CD4-positive, alpha-beta T cell treated with Interleukin-12 subunit alpha and Interleukin-12 subunit beta, for 1 hour (primary cell): ENCODE measurements at regions not wholly inside any gene's neighbourhood (a gene's known extent, or its start where the extent isn't known, plus 50 kb on each side); places are given as distances from the start of the nearest gene placed in this dataset.

Experiments
- DNase-seq: peaks from one replicate; pipeline ENCODE4 v3.0.0-alpha.2; 2020

DNA sequence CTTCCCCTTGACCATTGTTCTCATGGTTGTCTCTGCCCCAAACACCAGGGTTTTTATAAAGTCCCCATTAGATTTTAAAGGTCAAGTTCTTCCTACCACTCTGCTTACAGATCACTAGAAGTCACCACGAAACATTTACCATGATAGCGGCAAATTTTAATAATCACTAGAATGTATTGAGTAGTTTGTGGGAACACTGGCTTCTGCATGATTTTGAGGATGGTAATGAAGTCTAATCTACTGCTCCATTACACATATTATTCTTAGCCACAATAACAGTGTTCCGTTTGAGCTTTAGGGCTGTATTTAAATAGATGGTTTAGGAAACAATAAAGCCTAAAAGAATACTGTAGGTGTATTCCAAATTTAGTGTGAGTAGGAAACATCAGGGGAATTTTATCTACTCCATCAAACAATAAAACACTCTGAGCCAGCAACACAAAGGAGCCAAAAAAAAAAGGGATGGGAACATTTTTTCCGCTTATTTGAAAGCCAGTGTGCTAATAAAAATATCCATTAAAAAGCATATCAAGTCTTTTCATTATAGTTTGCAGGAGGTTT lies 49.7 kb downstream of the KLF12 start:
- DNase-seq: no peak

DNA sequence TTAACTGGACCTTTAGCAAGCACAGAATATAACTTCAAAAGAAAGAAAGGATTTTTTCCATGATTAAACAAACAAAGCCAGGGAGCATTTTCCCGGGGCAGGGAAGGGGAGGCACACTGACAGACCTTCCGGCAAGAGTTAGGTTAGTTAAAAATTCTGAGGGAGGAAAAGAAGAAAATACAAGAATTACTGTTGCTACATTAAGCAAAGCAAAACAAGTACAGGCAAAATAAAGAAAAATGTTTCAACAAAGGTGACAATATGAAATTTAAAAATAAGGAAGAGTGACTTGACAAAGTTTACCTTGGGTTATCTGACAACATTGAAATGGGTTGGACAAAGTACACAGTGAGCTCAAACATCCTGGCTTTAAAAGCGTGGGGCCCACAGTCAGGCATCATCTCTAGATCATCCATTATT lies 51.5 kb downstream of the KLF12 start:
- DNase-seq: no peak

DNA sequence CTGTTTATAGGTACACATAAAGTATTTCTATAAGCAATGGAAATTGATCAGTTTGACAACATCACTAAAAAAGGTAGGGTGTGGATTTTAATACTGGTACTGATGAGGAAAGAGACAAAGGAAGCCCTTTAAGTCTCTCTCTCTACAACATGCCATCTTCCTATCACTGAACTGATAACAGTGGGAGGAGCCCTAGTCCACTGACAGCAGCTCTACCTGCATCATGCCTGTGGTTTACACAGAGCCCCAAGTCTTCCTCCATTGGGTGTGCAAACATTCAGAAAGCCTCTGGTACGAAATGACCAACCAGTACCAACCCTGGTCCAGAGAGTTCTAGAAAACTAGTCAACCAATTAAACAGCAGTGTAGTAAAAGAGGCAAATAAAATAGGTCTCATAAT lies 53.4 kb downstream of the KLF12 start:
- DNase-seq: peak; percentile 44

DNA sequence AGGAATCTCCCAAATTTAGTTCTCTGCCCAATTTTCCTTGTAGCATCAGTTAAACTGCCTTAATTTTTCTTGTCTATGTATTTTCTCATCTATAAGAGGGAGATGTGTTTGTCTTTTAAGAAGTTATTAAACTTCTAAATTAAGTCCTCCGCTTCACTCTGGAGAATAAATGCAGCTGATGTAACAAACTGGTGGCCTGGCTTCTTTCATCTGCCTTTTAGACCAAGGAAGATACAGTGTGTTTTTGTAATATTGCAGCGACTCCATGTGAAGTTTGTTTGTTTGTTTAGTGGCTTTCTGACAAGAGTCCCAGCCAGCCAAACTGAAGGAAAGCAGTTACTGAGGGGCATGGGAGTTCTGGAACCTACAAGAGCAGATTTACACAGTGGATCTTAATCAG lies 56.4 kb downstream of the KLF12 start:
- DNase-seq: no peak

DNA sequence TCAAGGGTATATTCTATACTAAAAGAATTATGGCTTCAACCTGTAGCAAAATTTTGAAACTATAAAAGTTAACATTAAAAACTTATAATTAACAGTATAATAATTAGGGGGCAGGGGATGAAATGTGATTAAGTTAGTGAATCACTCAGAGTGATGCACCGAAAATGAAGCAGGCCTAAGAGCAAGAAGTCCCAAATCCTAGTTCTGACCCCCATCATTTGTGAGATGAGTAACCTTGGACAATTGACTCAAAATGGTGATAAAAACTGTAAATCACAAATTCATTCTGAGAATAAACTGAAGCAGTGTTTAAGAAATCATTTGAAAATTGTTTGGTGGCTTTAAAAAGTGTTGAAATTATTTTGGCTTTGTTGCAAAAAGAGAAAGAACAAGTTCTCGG lies 56.8 kb downstream of the KLF12 start:
- DNase-seq: no peak

DNA sequence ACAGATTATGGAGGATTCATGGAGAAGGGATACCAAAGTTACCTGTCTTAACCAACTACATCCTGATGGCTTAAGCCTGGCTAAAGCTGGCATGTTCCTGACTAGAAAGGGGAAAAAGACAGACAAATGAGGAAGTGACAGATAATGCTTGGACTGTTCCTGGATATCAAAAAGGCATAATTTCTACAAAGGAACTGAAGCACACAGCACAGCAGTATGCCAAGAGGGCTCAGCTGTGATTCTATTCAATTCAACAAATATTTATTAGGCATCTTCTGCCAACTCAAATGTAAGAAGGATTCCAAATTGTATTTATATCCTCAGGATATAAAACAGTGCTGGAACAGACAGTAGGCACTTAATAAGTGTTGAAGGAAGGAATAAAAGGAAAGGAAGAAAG lies 59.5 kb downstream of the KLF12 start:
- DNase-seq: no peak

DNA sequence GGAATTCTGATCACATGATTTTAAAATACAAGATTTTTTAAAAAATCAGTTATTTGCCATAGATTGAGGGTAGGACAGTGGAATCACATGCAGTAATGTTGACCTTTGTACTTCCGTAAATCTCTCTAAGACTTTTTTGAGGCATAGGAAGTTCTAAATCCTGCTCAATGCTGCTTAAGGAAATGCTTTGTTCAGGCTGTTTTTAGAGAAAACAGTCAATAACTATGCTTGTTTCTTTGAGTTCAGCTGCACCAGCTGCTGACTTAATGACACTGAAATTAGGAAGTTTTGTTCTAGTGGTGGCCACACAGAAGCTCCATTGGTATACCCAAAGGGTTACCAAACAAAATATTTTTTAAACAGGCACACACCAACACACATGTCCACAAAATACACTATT lies 60.9 kb downstream of the KLF12 start:
- no peak for DNase-seq

DNA sequence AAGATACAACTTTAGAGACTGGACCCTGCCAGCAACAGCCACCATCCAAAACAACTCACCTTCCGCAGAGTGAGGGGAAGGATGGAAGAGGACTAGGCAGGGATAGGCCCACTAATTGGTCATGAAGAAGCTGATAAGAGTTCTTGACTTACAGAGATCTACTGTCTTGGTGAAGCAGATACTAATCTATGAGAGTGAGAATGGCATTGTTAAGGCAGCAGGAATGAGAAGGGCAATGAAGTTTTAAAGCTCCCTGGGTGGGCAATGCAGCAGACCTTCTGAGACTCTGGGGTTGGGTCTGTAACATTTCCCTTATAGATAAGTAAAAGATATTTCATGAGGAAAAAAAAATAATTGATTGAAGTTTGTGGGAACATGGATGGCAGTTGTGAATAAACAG lies 63.7 kb downstream of the KLF12 start:
- DNase-seq: no peak

DNA sequence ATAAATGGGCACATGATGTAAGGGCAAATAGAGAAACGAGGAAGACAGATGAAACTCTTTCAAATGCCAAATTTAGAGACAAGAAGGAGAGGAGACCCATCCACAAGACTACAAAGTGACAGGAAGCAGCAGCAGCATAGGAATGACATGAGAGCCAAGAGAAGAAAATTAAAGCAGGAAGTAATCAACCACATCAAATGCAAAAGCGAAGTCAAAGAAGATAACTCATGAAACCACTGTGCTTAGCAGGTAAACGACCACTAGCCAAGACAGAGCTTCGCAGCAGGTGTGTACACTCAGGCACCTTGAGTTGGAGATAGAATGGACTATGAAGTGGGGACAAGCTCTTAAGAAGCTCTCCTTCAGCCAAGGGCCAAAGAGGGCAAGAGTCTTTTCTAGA lies 64.1 kb downstream of the KLF12 start:
- peak; percentile 69 for DNase-seq

DNA sequence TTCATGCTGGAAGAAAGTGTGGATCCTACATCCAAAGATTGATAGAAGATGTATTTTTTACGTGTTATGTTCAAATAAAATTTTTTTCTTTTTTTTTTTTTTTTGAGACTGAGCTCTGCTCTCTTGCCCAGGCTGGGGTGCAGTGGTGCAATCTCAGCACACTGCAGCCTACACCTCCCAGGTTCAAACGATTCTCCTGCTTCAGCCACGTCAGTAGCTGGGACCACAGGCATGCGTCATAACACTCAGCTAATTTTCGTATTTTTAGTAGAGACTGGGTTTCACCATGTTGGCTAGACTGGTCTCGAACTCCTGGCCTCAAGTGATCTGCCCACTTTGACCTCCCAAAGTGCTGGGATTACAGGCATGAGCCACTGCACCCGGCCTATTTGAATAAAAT lies 65.7 kb downstream of the KLF12 start:
- no peak for DNase-seq

DNA sequence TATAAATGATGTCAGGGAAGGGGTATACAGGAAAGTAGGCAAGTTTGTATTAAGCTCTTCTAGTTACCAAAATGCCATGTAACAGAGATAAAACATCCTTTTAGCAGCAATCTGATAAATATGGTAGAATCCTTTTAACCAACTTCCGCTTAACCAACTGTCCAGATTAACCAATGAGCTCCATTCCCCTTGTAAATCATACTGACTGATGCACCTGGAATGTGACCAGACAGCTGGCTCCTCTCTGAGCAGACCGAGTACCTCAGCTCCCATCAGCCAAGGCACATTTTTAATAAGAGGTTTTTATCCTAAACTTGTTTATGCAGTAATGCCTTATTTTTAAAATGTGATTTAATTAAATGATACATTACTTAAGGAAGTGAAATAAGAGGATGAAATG lies 66.4 kb downstream of the KLF12 start:
- no peak for DNase-seq

DNA sequence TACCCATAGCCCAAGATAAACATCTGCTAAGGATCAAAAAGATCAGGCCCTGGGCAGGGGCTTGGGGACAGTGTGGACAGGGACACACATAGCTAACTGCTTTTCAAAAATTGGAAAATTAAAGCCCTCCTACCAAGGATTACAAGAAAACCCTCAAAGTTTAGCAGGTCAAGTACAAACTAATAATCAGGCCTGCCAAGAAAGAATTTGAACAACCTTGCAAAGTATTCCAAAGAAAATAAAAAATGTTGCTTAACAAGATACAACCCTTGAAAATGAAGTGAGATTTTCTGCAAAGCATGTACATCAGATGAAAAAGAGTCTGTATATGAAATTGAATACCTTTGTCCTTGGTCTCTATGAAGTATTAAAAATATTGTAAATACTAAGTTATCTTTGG lies 67.3 kb downstream of the KLF12 start:
- DNase-seq: no peak

DNA sequence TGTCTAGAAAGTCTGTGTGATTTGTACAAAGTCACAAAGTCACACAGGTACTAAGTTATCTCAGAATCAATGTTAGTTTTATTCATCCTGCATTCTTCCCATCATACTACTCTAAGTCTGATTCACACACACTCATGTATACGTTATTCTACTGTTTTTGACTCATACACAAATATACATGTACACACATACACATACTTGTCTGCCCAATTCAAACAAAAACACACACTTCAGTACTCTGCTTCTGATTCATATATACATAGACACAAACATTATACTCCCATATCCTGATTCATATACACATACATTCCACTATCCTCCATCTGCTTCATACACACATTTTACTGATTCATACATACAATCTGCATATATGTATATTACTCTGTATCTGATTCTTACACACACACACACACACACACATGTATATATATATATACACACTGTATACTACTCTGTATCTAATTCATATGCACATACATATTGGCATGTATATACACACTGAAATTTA lies 69.3 kb downstream of the KLF12 start:
- DNase-seq: no peak

DNA sequence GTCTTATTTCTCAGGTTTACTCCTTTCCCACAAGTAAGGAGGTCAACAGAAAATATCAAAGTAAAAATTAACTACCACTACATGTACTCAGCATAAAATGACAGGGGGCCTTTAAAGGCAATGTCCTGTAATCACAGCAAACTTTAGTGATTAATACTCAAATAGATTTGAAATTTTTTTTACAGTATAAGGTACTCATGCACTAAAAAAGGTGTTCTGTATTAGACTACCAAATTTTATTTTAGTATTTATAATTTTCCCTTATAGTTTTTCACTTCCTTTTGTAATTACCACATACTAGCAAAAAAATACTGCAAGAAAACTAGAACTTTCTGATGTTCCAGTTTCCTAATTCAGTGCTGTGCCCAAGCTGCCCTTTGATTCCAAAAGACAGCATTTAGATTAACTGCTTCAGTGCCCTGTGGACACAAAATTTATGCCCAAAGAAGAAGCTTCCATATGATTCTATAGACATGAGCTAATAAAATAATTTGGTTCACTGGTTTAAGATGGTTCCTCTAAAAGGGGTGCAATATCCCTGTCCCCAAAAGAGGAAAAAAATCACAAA lies 70.6 kb downstream of the KLF12 start:
- no peak for DNase-seq

DNA sequence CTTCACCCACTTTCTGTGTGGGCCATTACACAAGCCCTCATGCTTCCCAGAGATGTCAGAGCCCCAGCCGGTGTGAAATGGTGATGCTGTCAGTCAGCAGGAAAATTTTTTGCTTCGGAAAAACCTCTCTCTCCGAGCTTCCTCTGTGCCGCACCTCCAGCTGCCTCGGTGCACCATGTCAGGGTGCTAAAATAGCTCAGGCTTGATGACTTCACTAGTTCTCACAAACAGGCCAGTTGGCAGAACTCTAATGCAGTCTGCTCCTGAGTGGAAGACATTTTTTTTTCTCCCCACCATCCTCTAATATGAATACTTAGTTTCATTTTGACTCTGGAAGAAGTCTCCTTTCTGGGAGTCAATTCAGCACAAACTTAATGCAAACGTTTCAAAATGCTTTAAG lies 71.3 kb downstream of the KLF12 start:
- peak; percentile 33 for DNase-seq

DNA sequence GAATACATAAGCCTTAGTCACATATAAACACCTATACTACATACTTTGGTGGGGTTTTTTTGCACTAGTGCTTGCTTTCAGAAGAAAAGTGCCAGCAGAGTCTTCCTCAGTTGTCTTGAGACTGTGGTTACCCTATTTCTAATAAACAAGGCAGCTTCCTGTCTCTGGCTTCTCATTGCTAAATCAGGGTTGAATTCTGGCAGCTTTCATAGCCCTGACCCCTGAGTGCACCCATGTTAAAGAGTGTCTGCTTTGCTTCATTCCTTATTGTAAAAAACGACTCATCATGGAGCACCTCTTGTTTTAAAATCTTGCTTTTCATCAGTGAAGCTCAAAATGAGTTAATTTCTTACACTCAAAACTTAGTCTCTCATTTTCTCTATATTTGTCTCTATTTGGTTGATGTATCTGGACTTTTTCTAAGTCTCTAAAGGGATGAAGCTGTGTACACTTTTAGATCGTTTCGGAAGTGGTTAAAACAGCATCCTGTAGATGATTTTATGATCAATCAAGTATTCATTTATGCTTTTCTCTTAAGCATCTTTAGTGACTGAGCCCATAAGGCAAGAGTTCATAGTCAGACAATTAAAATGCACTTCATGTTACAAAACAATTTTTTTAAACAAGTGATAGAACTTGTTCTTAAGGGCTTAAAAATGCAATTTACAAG lies 72.1 kb downstream of the KLF12 start:
- peak; percentile 59 for DNase-seq

DNA sequence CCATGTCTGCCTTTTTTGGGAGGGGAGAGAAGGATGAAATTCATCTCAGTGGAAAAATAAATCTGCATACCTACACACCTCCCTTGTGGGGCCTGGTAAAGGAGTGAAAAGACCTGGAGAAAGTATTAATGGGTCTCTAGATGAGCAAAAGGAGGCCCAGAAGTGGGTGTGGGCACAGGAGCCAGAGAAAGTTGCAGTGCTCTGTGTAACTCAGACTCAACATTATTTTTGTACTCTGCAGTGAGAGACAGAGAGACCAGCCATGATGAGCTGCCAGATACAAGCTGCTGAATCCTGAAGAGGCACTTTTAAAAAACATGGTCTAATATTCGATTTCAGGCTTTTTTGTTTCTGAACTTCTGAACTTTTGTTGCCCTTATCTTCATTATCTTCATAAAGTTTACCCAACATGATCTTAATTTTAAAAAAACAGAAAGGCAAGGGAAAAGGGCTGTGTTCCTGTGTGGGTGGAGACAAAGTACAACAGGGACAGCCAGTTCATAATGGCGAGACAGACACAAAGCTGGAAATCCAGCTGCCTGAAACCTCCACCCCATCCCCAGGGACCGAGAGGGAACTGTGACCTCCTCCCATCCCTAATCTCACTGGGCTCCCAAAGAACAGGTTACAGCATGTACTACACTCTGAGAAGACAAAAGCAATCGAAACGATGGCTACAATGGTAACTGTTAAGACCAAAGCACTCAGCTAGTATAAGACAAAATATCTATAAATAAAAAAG lies 77.2 kb downstream of the KLF12 start:
- no peak for DNase-seq

DNA sequence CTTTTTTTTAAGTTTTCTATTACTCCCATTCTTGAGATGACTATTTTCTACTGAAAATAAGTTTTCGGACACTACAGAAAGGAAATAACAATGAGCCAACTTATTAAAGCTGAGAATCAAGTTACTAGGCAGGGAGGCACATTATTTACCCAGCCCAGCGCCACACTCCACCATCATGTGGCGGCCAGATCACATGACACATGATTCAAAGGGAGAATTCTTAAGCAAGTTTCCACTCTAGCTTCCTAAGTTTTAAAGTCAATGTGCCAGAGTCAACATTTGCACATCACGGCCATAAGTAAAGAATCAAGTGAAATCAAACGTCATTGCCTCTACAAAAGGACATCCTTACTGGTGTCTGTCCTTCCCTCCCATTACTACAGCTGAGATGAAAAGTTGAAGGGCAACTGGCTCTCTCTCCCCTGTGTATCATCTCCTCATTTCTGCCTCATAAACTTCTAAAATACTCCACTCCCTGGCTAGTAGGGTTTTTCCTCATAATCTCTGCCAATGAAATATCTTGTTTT lies 81.7 kb downstream of the KLF12 start:
- DNase-seq: no peak

DNA sequence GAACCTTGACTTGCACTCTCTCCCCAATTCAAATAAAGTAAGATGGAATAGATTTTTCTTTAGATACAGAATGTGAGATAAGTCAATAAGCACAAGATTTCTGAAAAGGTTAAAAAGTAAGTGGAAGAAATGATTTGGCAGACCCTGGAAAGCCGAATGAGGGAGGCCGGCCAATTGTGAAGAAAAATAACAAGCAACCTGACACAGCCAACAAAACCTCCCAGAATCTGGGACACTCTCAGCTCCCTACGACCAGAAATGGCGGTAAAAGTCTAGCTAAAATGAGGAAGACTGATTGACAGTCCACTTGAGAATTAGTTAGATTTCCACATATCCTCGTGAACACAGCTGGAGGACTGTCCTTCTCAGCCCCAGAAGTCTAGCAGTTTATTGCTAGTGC lies 85.4 kb downstream of the KLF12 start:
- no peak for DNase-seq

DNA sequence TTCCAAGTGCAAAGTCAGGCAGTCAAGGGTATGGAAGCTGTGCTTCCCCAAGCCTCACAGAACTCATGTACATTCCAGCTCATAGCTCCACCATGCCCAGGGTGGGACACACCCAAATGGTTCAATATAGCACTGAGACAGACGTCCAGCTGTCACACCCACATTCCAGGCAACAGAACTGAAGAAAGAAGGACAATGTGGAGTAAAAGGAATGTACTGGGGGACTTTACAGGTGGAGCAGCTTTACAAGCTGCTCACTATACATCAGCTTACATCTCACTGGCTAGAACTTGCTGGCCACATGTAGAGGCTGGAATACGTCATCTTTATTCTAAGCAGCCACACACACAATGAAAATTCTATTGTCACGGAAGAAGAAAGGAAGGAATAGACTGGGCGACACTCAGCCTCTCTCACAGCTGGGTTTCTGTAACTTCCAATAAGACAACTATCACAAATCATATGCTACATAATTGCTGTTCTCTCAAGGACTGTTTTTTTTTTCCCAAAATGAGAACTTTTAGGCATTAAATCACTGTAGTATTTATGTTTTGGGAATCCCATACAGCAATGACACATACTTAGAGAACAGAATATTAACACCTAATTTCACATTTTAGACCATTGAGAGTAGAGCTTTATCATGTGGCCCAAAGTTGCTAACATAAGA lies 86.1 kb downstream of the KLF12 start:
- no peak for DNase-seq

DNA sequence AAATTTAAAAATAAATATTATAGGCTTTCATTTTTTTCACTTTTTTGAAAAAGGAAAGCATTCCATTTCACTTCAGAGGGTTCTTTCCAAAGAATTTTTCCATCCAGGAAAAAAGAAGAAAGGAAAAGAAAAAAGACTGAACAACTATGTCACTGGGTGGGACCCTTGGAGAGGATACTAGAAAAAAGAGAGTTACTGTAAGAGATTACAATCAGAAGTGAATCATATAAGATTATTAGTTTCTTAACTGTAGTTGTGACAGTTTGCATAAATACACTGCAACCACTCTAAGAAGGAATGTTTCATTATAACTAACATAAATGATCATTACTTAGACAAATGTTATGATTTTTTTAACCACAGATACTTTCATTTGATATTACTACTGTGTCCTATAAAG lies 87.8 kb downstream of the KLF12 start:
- DNase-seq: no peak

DNA sequence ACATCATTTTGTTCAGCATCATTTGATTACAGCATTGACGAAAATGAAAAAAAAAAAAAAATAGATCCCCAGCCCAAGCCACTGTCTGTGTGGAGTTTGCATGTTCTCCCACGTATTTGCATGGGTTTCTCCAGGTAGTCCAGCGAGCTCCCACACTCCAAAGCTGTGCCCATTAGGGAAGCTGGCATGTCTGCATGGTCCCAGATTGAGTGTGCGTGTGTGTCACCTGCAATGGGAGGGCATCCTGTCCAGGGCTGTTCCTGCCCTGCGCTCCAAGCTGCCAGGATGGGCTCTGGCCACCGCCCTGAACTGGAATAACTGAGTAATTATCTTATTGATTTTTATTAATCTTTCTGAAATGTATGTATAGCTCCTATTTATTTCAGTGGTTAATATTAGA lies 88.6 kb downstream of the KLF12 start:
- no peak for DNase-seq

DNA sequence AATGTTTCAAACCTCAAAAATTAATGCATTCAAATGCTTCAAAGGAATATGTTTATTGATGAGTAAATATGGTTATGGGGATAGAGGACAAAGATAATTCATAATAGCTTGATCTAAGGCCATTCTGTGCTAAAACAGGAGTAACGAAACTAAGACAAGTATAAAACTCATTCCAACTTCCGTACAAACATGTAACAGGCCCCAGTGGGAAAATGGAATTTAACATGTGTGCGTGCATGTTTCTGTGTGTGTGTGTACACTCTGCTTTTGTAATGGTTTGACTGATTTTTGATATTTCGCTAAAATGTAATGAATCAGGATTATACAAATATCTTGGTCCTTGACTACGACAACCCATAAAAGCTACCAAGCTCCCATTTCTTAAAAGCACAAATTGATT lies 91.0 kb downstream of the KLF12 start:
- DNase-seq: no peak
